PC-9 (cell line): ENCODE measurements at regions not wholly inside any gene's neighbourhood (a gene's known extent, or its start where the extent isn't known, plus 50 kb on each side); places are given as distances from the start of the nearest gene placed in this dataset.

Source experiments
- EZH2 ChIP-seq: fragments of 200-600 bp; sonication (generic); IDR thresholded peaks from 2 replicates; pipeline ENCODE4 v1.8.0; 2017; ENCODE audit warnings: antibody characterized with exemption, low read depth
- TF ChIP-seq, protein P1 (sequence below): fragments of 200-600 bp; sonication (generic); conservative IDR thresholded peaks from 2 replicates; pipeline ENCODE4 v1.6.1; 2017; ENCODE audit warnings: mixed run types, antibody characterized with exemption, mild to moderate bottlenecking, moderate library complexity

DNA sequence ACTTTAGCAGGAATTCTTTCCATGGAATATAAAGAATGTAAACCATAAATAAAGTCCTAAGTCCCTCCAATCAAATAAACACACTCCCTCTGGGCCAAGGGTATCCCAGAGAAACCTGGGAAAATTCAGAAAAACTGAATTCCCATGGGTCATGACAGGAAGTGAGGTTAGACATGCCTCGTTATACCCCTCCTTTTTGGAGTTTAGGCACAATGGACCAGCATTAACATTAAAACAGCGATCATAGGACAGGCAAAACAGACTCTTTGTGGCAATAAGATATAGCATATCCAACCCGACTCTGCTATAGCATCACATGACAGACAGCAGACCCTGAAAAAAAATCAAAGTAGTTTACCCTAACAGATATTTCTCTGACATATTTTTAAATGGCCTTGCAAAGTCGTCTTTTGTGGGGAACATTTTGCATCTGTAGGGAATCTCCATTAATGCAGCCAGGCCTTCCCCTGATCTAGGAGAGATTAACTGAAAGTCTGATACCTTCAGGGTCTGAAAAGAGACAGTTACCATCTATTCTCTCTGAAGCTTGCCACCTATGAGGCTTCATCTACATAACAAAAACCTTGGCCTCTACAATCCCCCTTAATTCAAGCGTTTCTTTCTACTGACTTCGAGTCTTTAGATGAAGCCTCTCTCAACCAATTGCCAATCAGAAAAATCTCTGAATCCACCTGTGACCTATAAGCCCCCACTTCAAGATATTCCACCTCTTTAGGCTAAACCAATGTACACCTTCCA lies 143.0 kb upstream of the KCNK1 start:
- no peak for TF ChIP-seq EZH2
- TF ChIP-seq, protein P1, sequence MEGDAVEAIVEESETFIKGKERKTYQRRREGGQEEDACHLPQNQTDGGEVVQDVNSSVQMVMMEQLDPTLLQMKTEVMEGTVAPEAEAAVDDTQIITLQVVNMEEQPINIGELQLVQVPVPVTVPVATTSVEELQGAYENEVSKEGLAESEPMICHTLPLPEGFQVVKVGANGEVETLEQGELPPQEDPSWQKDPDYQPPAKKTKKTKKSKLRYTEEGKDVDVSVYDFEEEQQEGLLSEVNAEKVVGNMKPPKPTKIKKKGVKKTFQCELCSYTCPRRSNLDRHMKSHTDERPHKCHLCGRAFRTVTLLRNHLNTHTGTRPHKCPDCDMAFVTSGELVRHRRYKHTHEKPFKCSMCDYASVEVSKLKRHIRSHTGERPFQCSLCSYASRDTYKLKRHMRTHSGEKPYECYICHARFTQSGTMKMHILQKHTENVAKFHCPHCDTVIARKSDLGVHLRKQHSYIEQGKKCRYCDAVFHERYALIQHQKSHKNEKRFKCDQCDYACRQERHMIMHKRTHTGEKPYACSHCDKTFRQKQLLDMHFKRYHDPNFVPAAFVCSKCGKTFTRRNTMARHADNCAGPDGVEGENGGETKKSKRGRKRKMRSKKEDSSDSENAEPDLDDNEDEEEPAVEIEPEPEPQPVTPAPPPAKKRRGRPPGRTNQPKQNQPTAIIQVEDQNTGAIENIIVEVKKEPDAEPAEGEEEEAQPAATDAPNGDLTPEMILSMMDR, result no peak
